ENCODE measurements at regions not wholly inside any gene's neighbourhood (a gene's known extent, or its start where the extent isn't known, plus 50 kb on each side); places are given as distances from the start of the nearest gene placed in this dataset.

GRCh38 chr5:14004598-14005394 lies 60.3 kb upstream of the DNAH5 start:
- Histone ChIP-seq H3K27me3 (ENCODE audit: control insufficient read depth, insufficient read depth, low read length) (no peaks in the 10 kb centered on the region), H3K36me3 (ENCODE audit: control insufficient read depth, insufficient read depth, low read length) (no peaks in the 10 kb centered on the region), H3K4me3 (ENCODE audit: low read depth, low read length) (no peak overlapping the region)
- FAIRE-seq (no peak), DNase-seq (ENCODE audit: low read depth) (no peak)
- no peak for TF ChIP-seq CTCF (IDR thresholded peaks at IDR 0.05; ENCODE audit: insufficient read depth, low read length, severe bottlenecking)

- DNase-seq (ENCODE audit: low read depth) = no peak
- Histone ChIP-seq H3K36me3 (ENCODE audit: control insufficient read depth, insufficient read depth, low read length) (no peaks in the 10 kb centered on the region), H3K4me3 (ENCODE audit: low read depth, low read length) (no peak overlapping the region), H3K27me3 (ENCODE audit: control insufficient read depth, insufficient read depth, low read length) (no peaks in the 10 kb centered on the region)
- no peak for TF ChIP-seq CTCF (IDR thresholded peaks at IDR 0.05; ENCODE audit: insufficient read depth, low read length, severe bottlenecking)
- peak; percentile 60 for FAIRE-seq
These were observed 59.4 kb upstream of the DNAH5 start for GRCh38 chr5:14003936-14004335.

- no peaks in the 10 kb centered on the region for H3K36me3 ChIP-seq (ENCODE audit: control insufficient read depth, insufficient read depth, low read length)
- no peak for DNase-seq (ENCODE audit: low read depth)
- no peaks in the 10 kb centered on the region for H3K27me3 ChIP-seq (ENCODE audit: control insufficient read depth, insufficient read depth, low read length)
- no peak overlapping the region for H3K4me3 ChIP-seq (ENCODE audit: low read depth, low read length)
- no peak for TF ChIP-seq CTCF (IDR thresholded peaks at IDR 0.05; ENCODE audit: insufficient read depth, low read length, severe bottlenecking)
- no peak for FAIRE-seq
These were observed 59.0 kb upstream of the DNAH5 start for GRCh38 chr5:14003513-14003912.

- Histone ChIP-seq H3K27me3 (ENCODE audit: control insufficient read depth, insufficient read depth, low read length) (no peaks in the 10 kb centered on the region), H3K4me3 (ENCODE audit: low read depth, low read length) (no peak overlapping the region), H3K36me3 (ENCODE audit: control insufficient read depth, insufficient read depth, low read length) (no peaks in the 10 kb centered on the region)
- no peak for TF ChIP-seq CTCF (IDR thresholded peaks at IDR 0.05; ENCODE audit: insufficient read depth, low read length, severe bottlenecking)
- DNase-seq (ENCODE audit: low read depth) (no peak), FAIRE-seq (no peak)
These were observed 53.8 kb upstream of the DNAH5 start for GRCh38 chr5:13998254-13998653.

- TF ChIP-seq CTCF (IDR thresholded peaks at IDR 0.05; ENCODE audit: insufficient read depth, low read length, severe bottlenecking) = no peak
- Histone ChIP-seq H3K4me3 (ENCODE audit: low read depth, low read length) (no peak overlapping the region), H3K27me3 (ENCODE audit: control insufficient read depth, insufficient read depth, low read length) (no peaks in the 10 kb centered on the region), H3K36me3 (ENCODE audit: control insufficient read depth, insufficient read depth, low read length) (no peaks in the 10 kb centered on the region)
- DNase-seq (ENCODE audit: low read depth) (no peak), FAIRE-seq (no peak)
These were observed 53.0 kb upstream of the DNAH5 start for GRCh38 chr5:13997514-13997913.

All from bronchial epithelial cell (primary cell).